ENCODE measurements at regions not wholly inside any gene's neighbourhood (a gene's known extent, or its start where the extent isn't known, plus 50 kb on each side); places are given as distances from the start of the nearest gene placed in this dataset.

GRCh38 chr16:17804857-17805256, 334.1 kb upstream of the XYLT1 start:
- DNase-seq, result no peak

GRCh38 chr16:17803625-17804410, 333.1 kb upstream of the XYLT1 start:
- no peak for DNase-seq

- DNase-seq, result no peak
Measured at GRCh38 chr16:17802571-17802970, 331.8 kb upstream of the XYLT1 start.

DNA sequence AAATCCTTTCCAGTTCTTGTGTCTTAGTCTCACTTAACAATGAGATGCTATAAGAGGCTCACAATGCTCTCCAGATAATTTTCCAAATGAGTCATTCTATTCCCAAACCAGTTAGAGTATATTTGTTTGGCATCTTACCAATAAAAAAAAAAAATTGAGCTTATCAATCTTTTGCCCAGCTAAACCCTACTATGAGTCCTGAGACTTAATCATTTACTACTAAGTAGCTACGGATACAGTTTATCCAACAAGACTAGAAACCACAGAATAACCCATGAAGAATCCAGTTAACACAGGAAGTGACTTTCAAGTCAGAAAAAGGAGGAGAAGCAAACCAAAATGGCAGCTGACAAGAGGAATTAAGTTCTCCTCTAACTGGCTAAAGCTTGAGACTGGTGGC, 330.3 kb upstream of the XYLT1 start:
- DNase-seq, result no peak

GRCh38 chr16:17798716-17799115, 328.0 kb upstream of the XYLT1 start:
- DNase-seq, result no peak

- DNase-seq, result no peak
Measured at GRCh38 chr16:17793354-17793753, 322.6 kb upstream of the XYLT1 start.

DNA sequence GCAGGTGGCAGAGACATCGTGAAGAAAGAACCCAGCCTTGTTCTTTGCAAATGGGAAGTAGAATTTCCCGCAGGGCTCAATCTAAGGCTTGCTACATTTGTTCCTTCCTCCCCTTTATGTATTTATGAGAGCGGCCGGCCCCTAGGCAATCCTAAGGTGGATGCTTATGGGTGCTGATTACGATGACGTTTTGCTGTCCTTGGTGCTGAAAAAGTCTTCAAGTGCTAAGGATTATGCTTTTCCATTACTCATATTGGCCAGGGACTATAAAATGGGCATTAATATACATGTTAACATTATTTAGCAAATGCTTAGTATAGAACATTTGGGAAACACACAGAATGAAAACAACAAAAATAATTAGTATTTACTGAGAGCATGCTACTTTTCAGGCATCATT, 313.3 kb upstream of the XYLT1 start:
- DNase-seq, result no peak

DNA sequence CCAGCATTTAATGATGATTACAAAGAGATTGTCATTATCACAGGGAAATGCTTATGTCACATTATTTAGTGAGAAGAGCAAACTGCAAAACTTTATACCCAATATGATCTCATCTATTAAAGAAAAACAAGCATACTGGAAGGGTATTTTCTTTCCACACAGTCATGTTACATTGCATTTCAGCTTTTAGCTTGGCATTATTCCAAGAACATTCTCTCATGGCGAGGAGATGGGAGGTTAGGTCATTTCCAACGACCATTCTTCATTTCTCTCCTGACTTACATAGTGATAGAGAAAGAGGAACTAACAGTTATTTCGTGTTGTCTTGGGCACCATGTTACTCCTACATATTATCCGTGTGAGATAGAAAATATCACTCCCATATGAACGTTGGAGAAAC, 309.4 kb upstream of the XYLT1 start:
- no peak for DNase-seq

- DNase-seq, result no peak
Measured at GRCh38 chr16:17777408-17777863, 306.7 kb upstream of the XYLT1 start.

DNA sequence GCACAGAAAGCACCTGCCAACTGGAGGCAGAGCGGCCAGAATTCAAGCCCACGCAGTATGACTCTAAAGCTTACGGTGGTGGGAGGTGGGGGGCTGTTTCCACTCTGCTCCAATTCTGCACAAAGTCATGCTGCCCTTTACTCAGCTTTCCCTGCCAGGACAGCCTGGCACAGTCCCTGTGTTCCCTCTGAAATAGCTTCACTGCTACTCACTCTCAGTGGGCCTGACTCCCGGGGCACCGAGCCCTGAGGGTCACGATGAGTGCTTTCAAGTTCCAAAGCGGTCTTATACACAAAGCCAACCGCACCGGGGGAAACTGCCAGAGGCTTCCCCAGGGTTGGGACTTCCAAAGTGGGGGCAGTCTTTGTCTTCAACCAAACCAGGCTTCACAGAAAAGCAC, 306.1 kb upstream of the XYLT1 start:
- peak in 37 of 51 donors; percentile 2 to 80 (median 25) for DNase-seq

DNA sequence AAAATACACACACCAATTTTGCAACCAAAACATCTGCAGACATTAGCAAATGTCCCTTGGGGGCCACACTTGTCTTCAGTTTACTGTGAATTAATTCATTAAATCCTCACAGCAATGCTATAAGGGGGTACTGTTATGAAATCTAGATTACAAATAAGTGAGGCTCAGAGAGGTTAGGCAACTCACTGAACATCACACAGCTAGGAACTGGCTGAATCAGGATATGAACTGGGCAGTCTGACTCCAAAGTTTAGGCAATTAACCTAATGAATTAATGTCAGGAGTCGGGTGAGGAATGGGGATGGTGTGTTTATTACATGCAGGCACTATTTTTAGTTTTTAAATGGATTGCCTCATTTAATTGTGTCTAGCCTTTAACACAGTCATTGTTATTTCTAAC, 305.7 kb upstream of the XYLT1 start:
- no peak for DNase-seq

- DNase-seq, result no peak
Measured at GRCh38 chr16:17775061-17775460, 304.3 kb upstream of the XYLT1 start.

DNA sequence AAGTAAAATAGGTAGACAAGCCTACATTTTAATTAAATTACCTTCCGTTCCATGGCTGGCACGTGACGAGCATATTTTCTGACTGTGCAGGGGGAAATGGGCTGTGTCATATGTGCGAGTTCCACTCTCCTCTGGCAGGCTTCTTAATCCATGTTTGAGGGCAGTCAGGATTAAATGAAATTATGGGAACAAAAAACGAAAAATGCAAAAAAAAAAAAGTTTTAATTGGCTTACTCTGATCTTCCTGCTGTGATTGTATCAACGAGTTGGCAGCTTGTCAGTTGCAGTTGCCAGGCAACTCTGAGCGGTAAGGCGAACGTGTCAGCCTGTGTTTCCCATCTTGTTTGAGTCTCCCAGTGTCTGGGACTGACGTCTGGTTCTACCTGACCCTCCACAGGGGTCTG, 302.9 kb upstream of the XYLT1 start:
- peak in 10 of 51 donors; percentile 1 to 29 (median 5) for DNase-seq

DNA sequence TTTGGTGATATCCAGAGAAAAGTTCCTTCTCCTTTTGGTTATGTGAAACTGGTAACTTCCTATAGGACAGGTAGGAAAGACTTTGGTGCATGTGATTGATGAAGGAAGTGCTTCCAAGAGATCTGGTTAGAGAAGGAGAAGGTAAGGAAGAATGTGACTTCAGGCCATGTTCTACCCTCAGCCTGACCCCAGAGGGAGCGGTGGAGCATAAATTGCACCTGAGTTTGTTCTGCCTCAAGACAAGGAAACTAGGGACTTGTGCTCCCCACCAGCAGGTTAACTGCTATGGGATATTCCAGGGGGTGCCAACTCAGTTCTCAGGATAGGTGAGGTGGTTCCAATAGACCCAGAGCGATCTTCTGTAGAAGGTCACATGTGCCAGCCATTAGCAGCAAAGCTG, 299.3 kb upstream of the XYLT1 start:
- no peak for DNase-seq

DNA sequence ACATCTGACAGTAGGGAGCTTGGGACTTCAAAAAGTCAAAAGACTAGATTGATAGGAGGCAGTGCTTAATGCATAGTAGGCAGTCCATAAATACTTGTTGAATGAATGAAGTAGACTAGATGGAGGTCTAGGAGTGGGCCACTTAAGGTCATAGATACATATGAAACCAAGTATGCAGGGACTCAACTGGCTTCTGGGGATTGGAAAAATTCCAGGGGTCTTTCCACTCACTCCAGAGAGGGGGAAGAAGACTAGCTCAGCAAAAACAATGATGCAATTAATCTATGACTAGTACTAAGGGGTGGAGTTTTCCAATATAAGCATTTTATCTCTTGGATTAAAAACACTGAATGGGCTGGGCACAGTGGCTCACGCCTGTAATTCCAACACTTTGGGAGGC, 298.3 kb upstream of the XYLT1 start:
- DNase-seq, result no peak

- no peak for DNase-seq
Measured at GRCh38 chr16:17768257-17768656, 297.5 kb upstream of the XYLT1 start.

GRCh38 chr16:17766012-17766411, 295.3 kb upstream of the XYLT1 start:
- DNase-seq, result no peak

- DNase-seq, result no peak
Measured at GRCh38 chr16:17759451-17760390, 289.0 kb upstream of the XYLT1 start.

DNA sequence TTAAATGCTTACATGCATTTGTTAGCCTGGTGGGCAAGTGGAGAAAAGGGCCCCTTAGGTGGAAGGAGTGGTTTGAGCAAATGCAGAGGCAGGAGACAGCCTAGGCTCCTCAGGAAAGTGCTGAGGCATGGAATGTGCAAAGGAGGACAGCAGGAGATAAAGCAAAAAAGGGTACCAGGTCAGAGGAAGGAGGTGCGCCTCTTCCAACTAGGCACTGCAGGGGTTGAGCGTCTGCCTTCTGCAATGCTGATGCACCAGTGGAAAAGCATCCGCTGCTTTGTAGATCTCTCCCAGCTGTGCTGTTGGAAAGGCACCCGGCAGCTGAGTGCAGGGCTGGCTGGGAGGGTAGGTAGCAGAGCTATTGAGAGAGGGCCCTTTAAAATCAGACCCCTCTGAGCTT, 287.0 kb upstream of the XYLT1 start:
- no peak for DNase-seq

GRCh38 chr16:17755158-17755557, 284.4 kb upstream of the XYLT1 start:
- DNase-seq, result no peak

- no peak for DNase-seq
Measured at GRCh38 chr16:17753434-17753833, 282.7 kb upstream of the XYLT1 start.

GRCh38 chr16:17749706-17750105, 278.9 kb upstream of the XYLT1 start:
- no peak for DNase-seq
